Upper lobe of left lung (tissue), 6 donors: ENCODE measurements at regions not wholly inside any gene's neighbourhood (a gene's known extent, or its start where the extent isn't known, plus 50 kb on each side); places are given as distances from the start of the nearest gene placed in this dataset.

Source experiments
- ATAC-seq, 2 donors: fragments of 200-7000 bp; cut with Tn5 transposase; one replicate each; pipeline ENCODE4 v1.9.1; 2022; ENCODE audit warnings: mild to moderate bottlenecking in 2 of 2, moderate library complexity in 2 of 2; ENCODE audit not compliant: low FRiP score in 2 of 2
- DNase-seq, 2 donors: peaks; one replicate each; pipeline ENCODE4 v3.0.0-alpha.2; 2019 to 2020
- H3K27ac ChIP-seq, 4 donors: fragments of 200-600 bp; sonication (generic); one replicate each; pipeline ENCODE4 v1.5.1; 2016 to 2019
- H3K27me3 ChIP-seq, 4 donors: fragments of 200-600 bp; sonication (generic); one replicate each; pipeline ENCODE4 v1.5.1; 2017 to 2019
- H3K36me3 ChIP-seq, 4 donors: fragments of 200-600 bp; sonication (generic); one replicate each; pipeline ENCODE4 v1.5.1; 2016 to 2019
- H3K4me1 ChIP-seq, 4 donors: fragments of 200-600 bp; sonication (generic); one replicate each; pipeline ENCODE4 v1.5.1; 2018 to 2019
- H3K4me3 ChIP-seq, 4 donors: fragments of 200-600 bp; sonication (generic); one replicate each; pipeline ENCODE4 v1.5.1; 2017 to 2019; ENCODE audit warnings: mild to moderate bottlenecking in 2 of 4, moderate library complexity in 1 of 4
- H3K9me3 ChIP-seq, 4 donors: fragments of 200-600 bp; sonication (generic); one replicate each; pipeline ENCODE4 v1.5.1; 2018 to 2019
- CTCF ChIP-seq, 6 experiments: fragments of 450-650 bp in 4 of 6; fragments of 200-600 bp in 2 of 6; sonication (generic) in 2 of 6; IDR thresholded peaks; one replicate each; pipeline ENCODE4 v1.5.1; 2016 to 2019; ENCODE audit warnings: antibody characterized with exemption in 6 of 6
- EP300 ChIP-seq, 4 donors: sonication (generic); formaldehyde crosslinking; IDR thresholded peaks; one replicate each; pipeline ENCODE4 v1.5.1; 2017; ENCODE audit warnings: antibody characterized with exemption in 4 of 4, control low read depth in 2 of 4
- POLR2A ChIP-seq, 4 donors: fragments of 450-650 bp; IDR thresholded peaks; one replicate each; pipeline ENCODE4 v1.5.1; 2016 to 2017; ENCODE audit warnings: antibody characterized with exemption in 4 of 4, mild to moderate bottlenecking in 2 of 4
- POLR2AphosphoS5 ChIP-seq, 2 donors: sonication (generic); formaldehyde crosslinking; IDR thresholded peaks; one replicate each; pipeline ENCODE4 v1.5.1; 2017; ENCODE audit warnings: antibody characterized with exemption in 2 of 2
- WGBS, 2 donors: methylation state at CpG; one replicate each; pipeline ENCODE4 v1.1.5; 2017 to 2018; 5-methylcytosine and 5-hydroxymethylcytosine counted together
- donor health status: DM: no; HTN: no; CAD: no; lungs with moderate emphysema.
- donor health status: DM: no; HTN: yes; CAD: no; lungs with severe emphysema.

- Histone ChIP-seq H3K4me1 (no peaks in the 10 kb centered on the region), H3K9me3 (peaks cover 0 to 3% (median 0%) of the 10 kb centered on the region in 4 donors), H3K36me3 (no peaks in the 10 kb centered on the region), H3K27me3 (no peaks in the 10 kb centered on the region), H3K4me3 (no peak overlapping the region), H3K27ac (no peak overlapping the region)
- no peak for ATAC-seq
- no peak for DNase-seq
- TF ChIP-seq POLR2AphosphoS5 (IDR thresholded peaks at IDR 0.05) (no peak), CTCF (IDR thresholded peaks at IDR 0.05) (no peak), EP300 (IDR thresholded peaks at IDR 0.05) (no peak), POLR2A (IDR thresholded peaks at IDR 0.05) (no peak)
- WGBS, 2 donors: 89 to 91% methylated on average over 1 of the region's 1 CpG
Observed at GRCh38 chr9:82209797-82210470, 221.4 kb downstream of the SPATA31D1 start.

- TF ChIP-seq POLR2A (IDR thresholded peaks at IDR 0.05) (no peak), POLR2AphosphoS5 (IDR thresholded peaks at IDR 0.05) (no peak), CTCF (IDR thresholded peaks at IDR 0.05) (no peak), EP300 (IDR thresholded peaks at IDR 0.05) (no peak)
- WGBS, 2 donors: 68 to 95% methylated on average over 1 of the region's 1 CpG
- Histone ChIP-seq H3K9me3 (peaks cover 0 to 3% (median 0%) of the 10 kb centered on the region in 4 donors), H3K36me3 (no peaks in the 10 kb centered on the region), H3K4me1 (no peaks in the 10 kb centered on the region), H3K27ac (no peak overlapping the region), H3K4me3 (no peak overlapping the region), H3K27me3 (no peaks in the 10 kb centered on the region)
- no peak for ATAC-seq
- no peak for DNase-seq
Observed at GRCh38 chr9:82212885-82213284, 224.3 kb downstream of the SPATA31D1 start.

- H3K27me3 ChIP-seq: no peaks in the 10 kb centered on the region
- H3K4me3 ChIP-seq: no peak overlapping the region
- DNase-seq (no peak), ATAC-seq (no peak)
- no peaks in the 10 kb centered on the region for H3K4me1 ChIP-seq
- TF ChIP-seq EP300 (IDR thresholded peaks at IDR 0.05) (no peak), POLR2A (IDR thresholded peaks at IDR 0.05) (no peak), POLR2AphosphoS5 (IDR thresholded peaks at IDR 0.05) (no peak), CTCF (IDR thresholded peaks at IDR 0.05) (no peak)
- H3K36me3 ChIP-seq: no peaks in the 10 kb centered on the region
- peaks cover 0 to 3% (median 0%) of the 10 kb centered on the region in 4 donors for H3K9me3 ChIP-seq
- 83 to 92% methylated on average over 2 to 5 of the region's 5 CpGs for WGBS, 2 donors
- H3K27ac ChIP-seq: no peak overlapping the region
Observed at GRCh38 chr9:82216435-82216834, 227.9 kb downstream of the SPATA31D1 start.

- no peaks in the 10 kb centered on the region for H3K4me1 ChIP-seq
- H3K4me3 ChIP-seq: no peak overlapping the region
- H3K27me3 ChIP-seq: no peaks in the 10 kb centered on the region
- TF ChIP-seq EP300 (IDR thresholded peaks at IDR 0.05) (no peak), POLR2A (IDR thresholded peaks at IDR 0.05) (no peak), CTCF (IDR thresholded peaks at IDR 0.05) (no peak), POLR2AphosphoS5 (IDR thresholded peaks at IDR 0.05) (no peak)
- H3K27ac ChIP-seq: no peak overlapping the region
- H3K9me3 ChIP-seq: no peaks in the 10 kb centered on the region
- H3K36me3 ChIP-seq: no peaks in the 10 kb centered on the region
- WGBS, 2 donors: 59 to 79% methylated on average over 3 of the region's 3 CpGs
- DNase-seq: no peak
- no peak for ATAC-seq
Observed at GRCh38 chr9:82223442-82223841, 234.9 kb downstream of the SPATA31D1 start.

- no peak for DNase-seq
- no peak overlapping the region for H3K27ac ChIP-seq
- no peaks in the 10 kb centered on the region for H3K36me3 ChIP-seq
- ATAC-seq: no peak
- H3K27me3 ChIP-seq: no peaks in the 10 kb centered on the region
- WGBS, 2 donors: 67 to 94% methylated on average over 2 of the region's 2 CpGs
- H3K4me3 ChIP-seq: no peak overlapping the region
- peaks cover 6 to 24% (median 10%) of the 10 kb centered on the region in 4 donors for H3K9me3 ChIP-seq
- TF ChIP-seq CTCF (IDR thresholded peaks at IDR 0.05) (no peak), POLR2AphosphoS5 (IDR thresholded peaks at IDR 0.05) (no peak), POLR2A (IDR thresholded peaks at IDR 0.05) (no peak), EP300 (IDR thresholded peaks at IDR 0.05) (no peak)
- no peaks in the 10 kb centered on the region for H3K4me1 ChIP-seq
Observed at GRCh38 chr9:82231411-82231810, 242.8 kb downstream of the SPATA31D1 start.
